ENCODE measurements at regions not wholly inside any gene's neighbourhood (a gene's known extent, or its start where the extent isn't known, plus 50 kb on each side); places are given as distances from the start of the nearest gene placed in this dataset.

DNA sequence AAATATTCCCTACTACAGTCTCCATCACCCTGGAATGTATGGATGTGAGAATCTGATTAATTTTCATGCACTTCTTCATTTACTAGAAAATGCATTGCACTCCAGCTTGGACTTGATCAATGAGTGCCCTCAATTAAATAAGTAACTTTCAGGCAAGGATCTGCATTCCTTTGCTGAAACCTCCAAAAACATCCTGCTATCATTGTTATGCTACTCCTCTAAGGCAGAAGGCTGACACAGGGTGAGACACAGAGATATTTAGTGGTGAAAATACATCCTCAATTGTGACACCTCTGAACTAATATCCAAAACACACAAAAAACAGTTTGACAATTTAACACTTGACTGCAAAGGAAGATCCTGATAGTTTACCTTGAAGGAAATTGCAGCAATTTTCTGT lies 57.9 kb upstream of the CDH12 start:
- H3K27me3 Mint-ChIP-seq, result no peaks in the 10 kb centered on the region
- no peaks in the 10 kb centered on the region for H3K9me3 Mint-ChIP-seq
- H3K4me3 Mint-ChIP-seq, result no peak overlapping the region
- no peak overlapping the region for H3K27ac Mint-ChIP-seq
- no peaks in the 10 kb centered on the region for H3K4me1 Mint-ChIP-seq
- no peaks in the 10 kb centered on the region for H3K36me3 Mint-ChIP-seq

DNA sequence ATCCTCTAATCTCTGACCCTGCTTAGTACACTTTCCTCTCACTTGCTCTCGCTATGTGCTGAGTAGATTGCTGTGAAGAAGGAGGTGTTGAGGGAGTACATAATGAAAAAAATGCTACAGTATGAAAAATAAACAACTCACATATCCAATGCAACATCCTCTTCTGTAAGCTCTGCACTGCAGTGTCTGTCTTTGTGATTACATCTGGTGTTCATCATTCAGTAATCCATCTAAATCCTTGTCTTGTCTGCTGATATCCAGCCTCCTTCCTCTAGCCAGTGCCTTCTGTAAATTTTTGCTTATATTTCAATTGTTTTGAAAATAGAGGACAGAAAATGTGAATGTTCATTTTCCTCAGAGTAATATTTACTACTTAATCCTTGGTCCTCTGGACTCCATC lies 57.4 kb upstream of the CDH12 start:
- no peaks in the 10 kb centered on the region for H3K9me3 Mint-ChIP-seq

DNA sequence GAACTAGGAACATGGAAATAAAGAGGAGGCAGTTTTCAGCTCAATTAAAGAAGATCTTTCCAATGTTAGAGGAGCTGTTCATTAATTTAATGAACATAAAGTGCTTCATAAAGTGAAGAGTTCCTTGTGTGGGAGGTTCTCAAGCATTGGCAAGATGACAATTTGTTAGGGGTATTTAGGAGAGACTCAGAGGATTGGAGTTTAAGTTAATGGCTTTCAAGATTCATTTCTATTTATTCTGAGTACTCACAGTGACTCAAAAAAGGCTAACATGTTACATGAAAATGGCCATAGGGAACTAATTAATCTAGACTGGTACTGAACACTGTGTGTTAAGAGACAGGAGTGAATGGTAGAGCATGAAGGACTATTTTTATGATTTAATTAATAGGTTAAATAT lies 55.4 kb upstream of the CDH12 start:
- Mint-ChIP-seq H3K4me1 (no peaks in the 10 kb centered on the region), H3K9me3 (peaks cover 0 to 2% (median 0%) of the 10 kb centered on the region in 3 donors), H3K27me3 (no peaks in the 10 kb centered on the region)

More for the DNA sequence above, 57.4 kb upstream of the CDH12 start:
- Mint-ChIP-seq H3K27ac (no peak overlapping the region), H3K4me3 (no peak overlapping the region), H3K27me3 (no peaks in the 10 kb centered on the region), H3K4me1 (no peaks in the 10 kb centered on the region), H3K36me3 (no peaks in the 10 kb centered on the region)

DNA sequence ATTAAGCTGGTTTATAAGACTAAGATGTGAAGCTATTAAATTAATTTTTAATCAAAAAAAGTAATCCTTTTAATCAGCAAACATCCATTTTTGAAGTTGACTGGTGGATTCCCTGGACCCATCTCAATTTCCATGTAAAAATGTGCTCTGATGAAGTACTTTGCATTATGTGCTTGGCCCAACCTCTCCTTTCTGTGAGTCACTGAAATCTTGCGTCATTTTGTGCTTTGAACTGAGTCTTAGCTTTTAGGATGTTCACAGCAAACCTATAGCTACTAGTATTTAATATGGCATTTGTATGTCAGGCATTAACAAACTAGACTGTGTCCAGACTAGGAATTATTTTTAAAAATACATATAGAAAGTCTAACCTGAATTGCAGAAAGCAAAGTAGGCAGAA lies 55.0 kb upstream of the CDH12 start:
- no peak overlapping the region for H3K27ac Mint-ChIP-seq
- H3K4me3 Mint-ChIP-seq, result no peak overlapping the region
- H3K27me3 Mint-ChIP-seq, result no peaks in the 10 kb centered on the region
- H3K36me3 Mint-ChIP-seq, result no peaks in the 10 kb centered on the region
- peaks cover 0 to 2% (median 0%) of the 10 kb centered on the region in 3 donors for H3K9me3 Mint-ChIP-seq
- no peaks in the 10 kb centered on the region for H3K4me1 Mint-ChIP-seq

More for the DNA sequence above, 55.4 kb upstream of the CDH12 start:
- H3K4me3 Mint-ChIP-seq, result no peak overlapping the region
- no peak overlapping the region for H3K27ac Mint-ChIP-seq
- H3K36me3 Mint-ChIP-seq, result no peaks in the 10 kb centered on the region
